GM23338 (cell line): ENCODE measurements at regions not wholly inside any gene's neighbourhood (a gene's known extent, or its start where the extent isn't known, plus 50 kb on each side); places are given as distances from the start of the nearest gene placed in this dataset.

ENCODE experiments used
- EZH2 ChIP-seq: fragments of 200-600 bp; sonication (generic); IDR thresholded peaks from one replicate; pipeline ENCODE4 v1.8.0; 2017; ENCODE audit warnings: antibody characterized with exemption, mild to moderate bottlenecking, low read depth; ENCODE audit not compliant: unreplicated experiment
- JUNB ChIP-seq: IDR thresholded peaks from one replicate; pipeline ENCODE4 v1.6.1; 2016; ENCODE audit warnings: antibody characterized with exemption; ENCODE audit not compliant: unreplicated experiment
- POLR2AphosphoS5 ChIP-seq: IDR thresholded peaks from 2 replicates; pipeline ENCODE4 v1.6.1; 2016; ENCODE audit warnings: antibody characterized with exemption, low read depth
- STAT1 ChIP-seq: IDR thresholded peaks from one replicate; pipeline ENCODE4 v1.6.1; 2016; ENCODE audit warnings: antibody characterized with exemption; ENCODE audit not compliant: unreplicated experiment
- ZNF114 ChIP-seq: fragments of 250-450 bp; sonication (Bioruptor Pico); IDR thresholded peaks from 2 replicates; pipeline ENCODE4 v1.5.0; 2020; ENCODE audit warnings: mild to moderate bottlenecking, moderate library complexity
- TF ChIP-seq, protein P1 (sequence below): IDR thresholded peaks from one replicate; pipeline ENCODE4 v1.6.1; 2018; ENCODE audit warnings: antibody characterized with exemption; ENCODE audit not compliant: unreplicated experiment
- TF ChIP-seq, protein P2 (sequence below), 2 experiments: fragments of 200-600 bp in 1 of 2; sonication (generic) in 1 of 2; conservative IDR thresholded peaks; 2 replicates each; pipeline versions ENCODE4 v1.5.1 to v1.6.1; 2016 to 2017; ENCODE audit warnings: antibody characterized with exemption in 2 of 2, low read depth in 2 of 2, mild to moderate bottlenecking in 2 of 2, moderate library complexity in 1 of 2

DNA sequence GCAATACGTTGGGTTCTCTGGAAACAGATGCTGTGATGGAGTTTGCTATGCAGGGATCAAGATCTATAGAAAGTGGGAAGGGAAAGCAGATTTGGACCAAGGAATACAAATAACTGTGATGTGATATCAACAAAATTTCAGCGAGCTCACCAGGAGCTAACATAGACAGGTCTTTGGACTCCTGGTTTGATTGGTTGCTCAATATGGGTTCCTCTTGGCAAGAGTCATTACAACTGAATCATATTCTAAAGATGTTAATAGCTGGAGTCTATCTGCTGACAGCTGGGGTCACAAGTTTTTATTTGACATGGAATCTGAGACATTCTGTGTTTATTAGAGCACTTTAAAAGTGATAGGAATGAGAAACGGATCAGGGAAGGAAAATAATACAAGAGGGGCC, 637.6 kb upstream of the GNPDA2 start:
- TF ChIP-seq, protein P1, sequence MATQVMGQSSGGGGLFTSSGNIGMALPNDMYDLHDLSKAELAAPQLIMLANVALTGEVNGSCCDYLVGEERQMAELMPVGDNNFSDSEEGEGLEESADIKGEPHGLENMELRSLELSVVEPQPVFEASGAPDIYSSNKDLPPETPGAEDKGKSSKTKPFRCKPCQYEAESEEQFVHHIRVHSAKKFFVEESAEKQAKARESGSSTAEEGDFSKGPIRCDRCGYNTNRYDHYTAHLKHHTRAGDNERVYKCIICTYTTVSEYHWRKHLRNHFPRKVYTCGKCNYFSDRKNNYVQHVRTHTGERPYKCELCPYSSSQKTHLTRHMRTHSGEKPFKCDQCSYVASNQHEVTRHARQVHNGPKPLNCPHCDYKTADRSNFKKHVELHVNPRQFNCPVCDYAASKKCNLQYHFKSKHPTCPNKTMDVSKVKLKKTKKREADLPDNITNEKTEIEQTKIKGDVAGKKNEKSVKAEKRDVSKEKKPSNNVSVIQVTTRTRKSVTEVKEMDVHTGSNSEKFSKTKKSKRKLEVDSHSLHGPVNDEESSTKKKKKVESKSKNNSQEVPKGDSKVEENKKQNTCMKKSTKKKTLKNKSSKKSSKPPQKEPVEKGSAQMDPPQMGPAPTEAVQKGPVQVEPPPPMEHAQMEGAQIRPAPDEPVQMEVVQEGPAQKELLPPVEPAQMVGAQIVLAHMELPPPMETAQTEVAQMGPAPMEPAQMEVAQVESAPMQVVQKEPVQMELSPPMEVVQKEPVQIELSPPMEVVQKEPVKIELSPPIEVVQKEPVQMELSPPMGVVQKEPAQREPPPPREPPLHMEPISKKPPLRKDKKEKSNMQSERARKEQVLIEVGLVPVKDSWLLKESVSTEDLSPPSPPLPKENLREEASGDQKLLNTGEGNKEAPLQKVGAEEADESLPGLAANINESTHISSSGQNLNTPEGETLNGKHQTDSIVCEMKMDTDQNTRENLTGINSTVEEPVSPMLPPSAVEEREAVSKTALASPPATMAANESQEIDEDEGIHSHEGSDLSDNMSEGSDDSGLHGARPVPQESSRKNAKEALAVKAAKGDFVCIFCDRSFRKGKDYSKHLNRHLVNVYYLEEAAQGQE = no peak
- TF ChIP-seq, protein P2, sequence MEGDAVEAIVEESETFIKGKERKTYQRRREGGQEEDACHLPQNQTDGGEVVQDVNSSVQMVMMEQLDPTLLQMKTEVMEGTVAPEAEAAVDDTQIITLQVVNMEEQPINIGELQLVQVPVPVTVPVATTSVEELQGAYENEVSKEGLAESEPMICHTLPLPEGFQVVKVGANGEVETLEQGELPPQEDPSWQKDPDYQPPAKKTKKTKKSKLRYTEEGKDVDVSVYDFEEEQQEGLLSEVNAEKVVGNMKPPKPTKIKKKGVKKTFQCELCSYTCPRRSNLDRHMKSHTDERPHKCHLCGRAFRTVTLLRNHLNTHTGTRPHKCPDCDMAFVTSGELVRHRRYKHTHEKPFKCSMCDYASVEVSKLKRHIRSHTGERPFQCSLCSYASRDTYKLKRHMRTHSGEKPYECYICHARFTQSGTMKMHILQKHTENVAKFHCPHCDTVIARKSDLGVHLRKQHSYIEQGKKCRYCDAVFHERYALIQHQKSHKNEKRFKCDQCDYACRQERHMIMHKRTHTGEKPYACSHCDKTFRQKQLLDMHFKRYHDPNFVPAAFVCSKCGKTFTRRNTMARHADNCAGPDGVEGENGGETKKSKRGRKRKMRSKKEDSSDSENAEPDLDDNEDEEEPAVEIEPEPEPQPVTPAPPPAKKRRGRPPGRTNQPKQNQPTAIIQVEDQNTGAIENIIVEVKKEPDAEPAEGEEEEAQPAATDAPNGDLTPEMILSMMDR (conservative IDR thresholded peaks at IDR 0.05; ENCODE audit: low read depth in 2 of 2) = no peak
- TF ChIP-seq POLR2AphosphoS5 (no peak), EZH2 (no peak), ZNF114 (CRISPR knock-in tag) (no peak), STAT1 (no peak), JUNB (no peak)
